GM19463 (cell line): ENCODE measurements at regions not wholly inside any gene's neighbourhood (a gene's known extent, or its start where the extent isn't known, plus 50 kb on each side); places are given as distances from the start of the nearest gene placed in this dataset.

Experiments used
- ATAC-seq: cut with Tn5 transposase; IDR thresholded peaks from one replicate; pipeline ENCODE4 v1.9.1; 2021; ENCODE audit warnings: mild to moderate bottlenecking, moderate library complexity; ENCODE audit not compliant: unreplicated experiment

DNA sequence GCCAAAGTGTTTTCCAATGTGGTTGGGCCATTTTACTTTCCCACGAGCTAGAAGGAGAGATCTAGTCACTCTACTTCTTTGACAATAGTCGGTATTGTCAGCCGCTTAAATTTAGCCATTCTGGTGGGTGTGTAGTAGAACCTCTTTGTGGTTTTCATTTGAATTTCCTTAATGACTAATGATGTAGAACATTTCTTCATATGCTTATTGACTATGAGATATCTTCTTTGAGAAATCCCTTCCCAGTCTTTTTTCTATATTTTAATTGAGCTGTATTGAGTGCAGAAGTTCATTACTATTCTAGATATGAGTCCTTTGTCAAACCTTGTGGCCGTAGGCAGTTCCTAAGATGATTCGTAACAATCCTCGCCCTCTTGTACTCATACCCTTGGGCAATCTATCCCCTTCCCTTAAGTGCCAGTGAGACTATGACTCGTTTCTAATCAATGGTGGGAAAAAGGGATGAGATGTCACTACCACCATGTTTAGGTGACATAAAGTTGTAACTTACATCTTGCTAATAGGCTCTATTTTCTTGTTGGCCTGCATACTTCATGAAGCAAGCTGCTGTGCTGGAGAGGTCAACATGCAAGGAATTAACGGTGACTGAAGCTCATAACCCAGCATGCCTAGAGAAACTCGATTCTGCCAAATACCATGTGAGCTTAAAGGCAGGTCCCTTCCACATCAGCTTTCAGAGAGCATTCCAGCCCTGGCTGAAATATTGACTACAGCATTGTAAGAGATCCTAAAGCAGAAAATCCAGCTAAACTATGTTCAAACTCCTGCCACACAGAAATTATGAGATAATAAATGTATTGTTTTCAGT is 817.9 kb upstream of the SOX9 start:
- ATAC-seq = no peak

- no peak for ATAC-seq
Measured at GRCh38 chr17:71304498-71305158, 816.2 kb upstream of the SOX9 start.

DNA sequence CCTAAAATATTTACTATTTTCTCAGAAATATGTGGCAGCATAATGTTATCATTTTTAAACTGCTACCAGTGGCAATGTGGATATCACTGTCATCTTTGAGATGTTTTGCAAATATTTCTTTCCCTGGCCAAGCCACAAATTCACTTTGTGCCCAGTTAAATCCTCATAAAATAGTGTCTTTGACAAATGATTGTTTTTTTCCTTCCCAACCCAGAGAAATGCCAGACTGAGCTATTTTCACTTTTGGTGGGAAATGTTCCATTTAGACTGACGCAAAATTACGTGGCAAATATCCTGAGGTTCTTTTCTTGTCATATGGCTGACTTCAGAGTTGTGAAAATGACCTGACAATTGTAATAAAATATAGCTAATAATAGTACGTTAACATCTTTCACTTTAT is 807.0 kb upstream of the SOX9 start:
- ATAC-seq = no peak

- no peak for ATAC-seq
Measured at GRCh38 chr17:71315568-71315967, 805.3 kb upstream of the SOX9 start.

DNA sequence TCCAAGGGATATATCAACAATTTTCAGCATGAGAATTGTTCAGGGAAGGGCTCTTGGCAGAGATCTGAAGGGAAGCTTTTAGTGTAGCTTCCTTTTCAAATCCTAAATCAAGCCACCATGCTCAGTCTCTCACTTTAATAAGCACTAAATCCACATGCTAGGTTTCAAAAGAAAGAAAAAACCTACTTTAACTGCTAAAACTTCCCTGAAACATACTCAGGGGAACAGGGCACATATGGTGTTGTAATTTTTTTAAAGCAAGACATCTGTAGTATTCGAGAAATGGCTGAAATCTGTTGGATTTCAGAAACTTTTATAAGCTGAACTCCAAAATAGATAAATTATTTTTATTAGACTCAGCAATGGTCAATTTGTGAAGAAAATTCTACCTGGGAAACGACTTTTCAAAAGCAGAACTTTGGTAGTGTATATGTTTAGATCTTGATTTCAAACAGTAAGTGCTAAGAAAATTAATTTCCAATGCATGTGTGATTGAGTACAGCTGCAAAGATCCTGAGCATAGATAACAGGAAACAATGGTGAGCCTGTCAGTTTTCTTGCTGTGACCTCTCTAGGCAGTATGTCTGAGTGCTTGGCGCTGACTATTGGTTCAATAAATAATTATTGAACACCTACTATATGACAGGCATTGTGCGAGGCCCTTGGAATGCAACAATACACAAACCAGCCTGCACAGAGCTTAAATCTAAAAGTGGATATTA is 804.5 kb upstream of the SOX9 start:
- no peak for ATAC-seq

DNA sequence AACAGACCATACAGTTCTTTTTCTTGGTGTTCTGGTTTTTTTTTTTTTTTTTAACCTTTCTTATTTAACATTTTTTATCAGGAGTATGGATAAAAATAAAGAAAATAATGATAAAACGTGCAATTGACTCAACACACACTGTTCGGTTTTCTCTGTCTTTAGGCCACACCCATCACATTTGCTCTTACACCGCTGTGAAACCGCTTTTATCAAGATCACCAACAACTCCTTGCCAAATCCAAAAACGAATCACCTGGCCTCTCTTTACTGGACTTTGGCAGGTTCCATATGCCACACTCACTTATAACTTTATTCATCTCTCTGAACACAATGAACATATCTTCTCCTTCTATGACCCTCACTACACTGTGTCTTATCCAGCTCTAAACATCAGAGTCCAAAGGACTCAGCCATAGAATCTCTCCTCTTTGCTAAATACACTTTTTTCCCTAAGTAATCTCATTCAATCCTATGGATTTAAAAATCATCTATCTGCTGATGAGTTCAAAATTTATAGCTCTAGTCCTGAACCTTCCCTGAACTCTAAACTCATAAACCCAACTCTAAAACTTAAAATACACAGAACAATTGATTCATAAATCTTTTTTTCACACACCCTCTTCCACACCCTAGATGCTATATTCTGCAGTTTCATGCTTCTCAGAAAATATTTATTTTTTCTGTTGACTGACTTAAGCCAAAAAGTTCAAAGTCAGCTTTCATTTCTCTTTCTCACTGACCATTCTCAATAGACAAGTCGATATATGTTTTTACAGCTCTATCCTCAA is 800.6 kb upstream of the SOX9 start:
- ATAC-seq = no peak

- no peak for ATAC-seq
Measured at GRCh38 chr17:71325117-71325516, 795.7 kb upstream of the SOX9 start.

- no peak for ATAC-seq
Measured at GRCh38 chr17:71325886-71326285, 794.9 kb upstream of the SOX9 start.

- ATAC-seq = no peak
Measured at GRCh38 chr17:71327376-71328059, 793.3 kb upstream of the SOX9 start.

- no peak for ATAC-seq
Measured at GRCh38 chr17:71329310-71330098, 791.3 kb upstream of the SOX9 start.

DNA sequence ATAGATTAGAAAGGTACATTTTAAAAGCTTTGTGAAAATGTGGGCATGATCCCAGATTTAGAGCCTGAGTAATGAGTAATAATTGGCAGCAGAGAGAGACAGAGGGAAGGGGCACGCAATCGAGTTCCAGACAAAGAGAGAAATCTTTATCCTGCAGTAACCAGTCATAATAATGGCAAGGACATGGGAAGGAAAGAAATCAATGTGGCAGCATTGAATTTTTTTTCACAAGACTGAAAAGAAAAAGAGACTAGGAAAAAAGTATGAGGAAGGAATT is 790.8 kb upstream of the SOX9 start:
- ATAC-seq = no peak

DNA sequence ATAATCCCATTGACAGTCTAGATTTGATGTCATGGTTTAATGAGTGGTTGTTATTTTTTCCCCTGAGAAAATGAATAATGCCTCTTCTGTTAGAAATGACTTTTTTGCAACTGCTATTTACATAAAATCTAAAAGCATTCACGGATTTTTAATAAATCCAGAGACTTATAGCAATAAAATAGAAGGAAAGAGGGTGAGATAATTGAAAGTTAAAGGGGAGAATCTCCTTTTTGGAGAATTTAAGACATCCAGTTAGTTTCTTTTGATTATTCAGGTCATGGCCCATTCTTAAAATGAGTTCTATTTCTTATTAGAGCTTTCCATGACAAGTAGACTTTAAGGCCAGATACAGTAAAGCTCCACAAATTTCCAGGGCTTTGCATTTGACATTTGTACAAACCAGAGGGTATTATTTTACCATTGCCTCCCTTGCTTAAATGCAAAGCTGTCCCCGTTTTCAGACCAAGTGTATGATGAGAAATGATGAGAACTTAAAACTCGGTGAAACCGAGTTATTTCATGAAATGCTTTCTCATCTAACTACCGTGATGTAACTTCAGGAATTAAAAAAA is 789.0 kb upstream of the SOX9 start:
- no peak for ATAC-seq

DNA sequence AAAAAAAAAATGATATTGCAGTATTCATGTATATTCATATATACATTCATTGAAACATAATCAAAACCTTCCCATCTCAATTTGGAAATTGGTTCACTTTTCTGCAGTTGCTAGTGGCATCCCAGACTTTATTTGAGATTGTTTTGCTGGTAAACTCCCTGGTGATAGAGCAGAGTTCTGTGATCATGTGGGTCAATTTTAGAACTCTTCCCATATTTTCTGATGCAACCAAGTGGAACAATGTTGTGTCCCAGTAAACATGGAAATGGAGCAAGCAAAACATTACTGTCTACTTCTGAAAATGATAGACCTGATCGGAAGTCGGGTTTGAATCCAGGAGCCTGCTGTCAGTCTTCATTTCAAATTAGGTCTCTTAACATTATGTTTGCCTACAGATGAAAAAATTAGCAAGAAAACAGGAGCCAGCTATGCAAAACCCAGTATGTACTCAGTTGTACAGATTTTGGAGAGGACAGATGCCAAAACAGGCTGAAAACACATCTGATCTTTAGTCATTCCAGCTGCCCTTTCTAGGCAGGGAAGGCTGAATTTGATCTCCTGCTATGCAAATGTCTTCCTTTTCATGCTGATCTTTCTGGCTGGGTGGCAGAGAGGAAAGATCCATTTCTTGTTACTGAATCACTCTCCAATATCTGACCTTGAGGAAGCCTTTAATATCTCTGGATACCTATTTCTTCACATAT is 786.6 kb upstream of the SOX9 start:
- ATAC-seq = no peak

DNA sequence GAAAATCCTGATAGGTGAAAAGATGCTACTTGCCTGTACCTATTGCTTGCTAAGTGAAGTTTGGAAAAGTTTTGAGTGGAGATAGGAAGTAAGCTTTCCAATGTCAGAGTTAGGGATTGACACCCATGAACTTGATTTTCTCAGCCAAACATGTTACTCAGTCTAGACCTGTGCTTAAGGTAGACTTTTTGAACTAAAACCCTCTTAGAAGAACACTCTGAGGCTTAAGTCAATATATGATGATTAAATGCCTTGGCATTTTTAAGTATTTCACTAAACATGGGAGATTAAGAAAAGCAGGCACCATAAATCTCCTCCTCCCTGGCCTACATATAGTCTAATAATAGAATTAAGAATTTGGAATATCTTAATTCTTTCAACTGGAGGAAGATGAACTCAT is 785.6 kb upstream of the SOX9 start:
- no peak for ATAC-seq

DNA sequence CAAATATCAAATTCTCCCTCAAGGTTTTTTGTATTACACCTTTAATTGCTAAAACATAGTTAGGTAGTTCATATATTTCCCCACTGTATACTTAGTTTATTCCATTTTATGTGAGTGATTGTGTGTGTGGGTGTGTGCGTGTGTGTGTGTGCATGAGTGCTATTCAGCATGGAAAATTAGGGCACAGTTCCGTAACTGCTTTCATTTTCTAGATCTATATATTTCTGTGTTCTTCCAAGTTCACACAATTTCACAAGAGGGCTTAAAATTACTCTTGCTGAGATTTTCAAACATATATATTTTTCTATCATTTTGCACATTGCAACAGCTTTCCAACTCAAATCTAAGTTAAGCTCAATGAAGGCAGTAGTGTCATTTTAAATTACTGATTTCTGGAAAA is 782.9 kb upstream of the SOX9 start:
- no peak for ATAC-seq

DNA sequence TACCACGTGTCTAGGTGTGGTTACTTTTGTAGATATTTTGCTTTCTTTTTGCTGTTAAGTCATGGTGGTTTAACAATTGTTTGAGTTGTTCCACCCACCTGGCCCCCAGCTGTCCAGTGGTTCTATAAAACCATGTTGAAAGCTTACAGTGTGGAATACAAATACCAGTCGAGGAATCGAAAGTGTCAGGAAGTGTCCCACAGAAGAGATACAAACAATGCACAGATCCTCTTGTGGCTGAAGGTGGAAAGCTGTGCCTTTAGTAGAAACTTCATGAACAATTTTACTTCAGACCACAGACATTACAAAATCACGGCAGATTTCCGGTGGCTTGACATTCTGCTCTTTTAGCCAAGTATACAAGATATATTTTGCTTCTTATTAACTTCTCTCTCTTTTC is 782.4 kb upstream of the SOX9 start:
- no peak for ATAC-seq

GRCh38 chr17:71339206-71339605 is 781.6 kb upstream of the SOX9 start:
- ATAC-seq = no peak

DNA sequence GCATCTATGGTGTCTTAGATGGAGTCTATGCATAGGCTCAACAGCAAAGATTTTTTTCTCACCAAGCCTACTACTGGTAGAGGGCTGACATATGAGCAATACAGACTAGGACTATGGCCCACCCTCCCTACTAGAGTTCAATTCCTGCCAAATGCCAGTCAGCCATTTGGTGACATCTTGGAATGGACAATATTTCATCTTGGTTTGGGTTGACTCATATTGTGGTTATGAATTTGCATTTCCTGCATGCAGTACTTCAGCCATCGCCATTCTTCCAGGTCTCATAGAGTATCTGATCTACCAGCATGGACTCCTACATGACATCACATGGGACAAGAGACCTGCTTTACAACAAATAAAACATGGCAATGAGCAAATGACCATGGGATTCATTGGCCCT is 778.1 kb upstream of the SOX9 start:
- no peak for ATAC-seq
